H1 (cell line): ENCODE measurements at regions not wholly inside any gene's neighbourhood (a gene's known extent, or its start where the extent isn't known, plus 50 kb on each side); places are given as distances from the start of the nearest gene placed in this dataset.

ENCODE experiments used
- CTCF ChIA-PET: fragments of 300-600 bp; sonication (Branson Sonifier 250); formaldehyde crosslinking; loops from one replicate; lab custom pipeline; 2021; ENCODE audit not compliant: partially characterized antibody; lab: Charles Lee
- POLR2A ChIA-PET: fragments of 300-600 bp; sonication (Branson Sonifier 250); formaldehyde crosslinking; loops from one replicate; lab custom pipeline; 2021; ENCODE audit warnings: inconsistent platforms; ENCODE audit not compliant: partially characterized antibody; lab: Charles Lee
- DNase-seq, 2 experiments: peaks; one replicate each; pipeline versions ENCODE4 v3.0.0 to v3.0.0-alpha.2; 2010 to 2022; ENCODE audit warnings: low spot score in 2 of 2, low read depth in 1 of 2, mixed read lengths in 1 of 2
- FAIRE-seq: peaks from 2 replicates; lab custom pipeline; 2011; peaks lifted over from hg19 to GRCh38; lab: Jason Lieb, UNC
- H2AFZ ChIP-seq: 2 replicates; pipeline ENCODE4 v1.8.1; 2012; ENCODE audit warnings: low read length, inconsistent platforms
- H2AK5ac ChIP-seq: 2 replicates; pipeline ENCODE4 v1.6.1; 2013; ENCODE audit warnings: low read depth, low read length
- H2BK120ac ChIP-seq: replicated peaks from 2 replicates; pipeline ENCODE3; 2013; ENCODE audit warnings: low read depth, low read length, inconsistent platforms
- H2BK12ac ChIP-seq: 2 replicates; pipeline ENCODE4 v1.6.1; 2013; ENCODE audit warnings: low read depth, low read length
- H2BK15ac ChIP-seq: 2 replicates; pipeline ENCODE4 v1.6.1; 2013; ENCODE audit warnings: low read length
- H2BK20ac ChIP-seq: 2 replicates; pipeline ENCODE4 v1.6.1; 2013; ENCODE audit warnings: low read length
- H2BK5ac ChIP-seq: 2 replicates; pipeline ENCODE4 v1.6.1; 2013; ENCODE audit warnings: low read depth, low read length
- H3K14ac ChIP-seq: 2 replicates; pipeline ENCODE4 v1.6.1; 2013; ENCODE audit warnings: inconsistent platforms; ENCODE audit not compliant: insufficient read length
- H3K18ac ChIP-seq: 2 replicates; pipeline ENCODE4 v1.6.1; 2013; ENCODE audit warnings: low read length; ENCODE audit errors: extremely low read depth
- H3K23ac ChIP-seq: 2 replicates; pipeline ENCODE4 v1.6.1; 2013; ENCODE audit warnings: inconsistent platforms; ENCODE audit not compliant: insufficient read length
- H3K23me2 ChIP-seq: 2 replicates; pipeline ENCODE4 v1.6.1; 2013; ENCODE audit warnings: low read depth, low read length
- H3K27ac ChIP-seq: 2 replicates; pipeline ENCODE4 v1.6.1; 2011; ENCODE audit warnings: low read depth, low read length, inconsistent platforms
- H3K27me3 ChIP-seq, 4 experiments: replicated peaks in 1 of 4; 1 replicate in 1 of 4; 2 replicates in 3 of 4; pipeline versions ENCODE4 v1.6.1 to v1.8.1; 2011 to 2013; ENCODE audit warnings: low read length in 3 of 4, mild to moderate bottlenecking in 3 of 4, inconsistent platforms in 2 of 4, mixed read lengths in 2 of 4, moderate library complexity in 1 of 4; ENCODE audit not compliant: control insufficient read depth in 3 of 4, insufficient read depth in 3 of 4; ENCODE audit errors: extremely low read depth in 1 of 4
- H3K36me3 ChIP-seq, 4 experiments: 2 replicates each; pipeline versions ENCODE4 v1.6.1 to v1.8.1; 2011 to 2013; ENCODE audit warnings: mild to moderate bottlenecking in 4 of 4, low read length in 3 of 4, moderate library complexity in 2 of 4, control low read depth in 1 of 4, inconsistent platforms in 1 of 4; ENCODE audit not compliant: insufficient read depth in 4 of 4, control insufficient read depth in 2 of 4
- H3K4ac ChIP-seq: replicated peaks from 2 replicates; pipeline ENCODE3; 2013; ENCODE audit warnings: low read length, low read depth, mixed read lengths, inconsistent platforms; ENCODE audit not compliant: insufficient read length
- H3K4me1 ChIP-seq, 4 experiments: replicated peaks in 1 of 4; 1 replicate in 1 of 4; 2 replicates in 3 of 4; pipeline versions ENCODE4 v1.6.1 to v1.8.1; 2011 to 2013; ENCODE audit warnings: low read length in 3 of 4, inconsistent platforms in 2 of 4, mixed read lengths in 1 of 4; ENCODE audit not compliant: insufficient read depth in 4 of 4, control insufficient read depth in 3 of 4
- H3K4me2 ChIP-seq, 2 experiments: 2 replicates each; pipeline versions ENCODE4 v1.6.1 to v1.8.1; 2011 to 2013; ENCODE audit warnings: low read depth in 2 of 2, low read length in 2 of 2, control low read depth in 1 of 2, inconsistent platforms in 1 of 2, mild to moderate bottlenecking in 1 of 2; ENCODE audit not compliant: insufficient read depth in 1 of 2
- H3K4me3 ChIP-seq, 4 experiments: fragments of 200-600, 300-600 bp in 1 of 4; sonication (generic), shearing (Covaris generic), sonication (Bioruptor Twin) in 1 of 4; 2 replicates each; pipeline versions ENCODE4 v1.5.1 to v1.8.1; 2011 to 2016; ENCODE audit warnings: low read length in 4 of 4, low read depth in 3 of 4, control low read depth in 2 of 4, inconsistent platforms in 2 of 4, mild to moderate bottlenecking in 2 of 4, mixed read lengths in 1 of 4, moderate library complexity in 1 of 4; ENCODE audit not compliant: insufficient read depth in 2 of 4; ENCODE audit errors: extremely low read depth in 1 of 4
- H3K56ac ChIP-seq: replicated peaks from 2 replicates; pipeline ENCODE3; 2013; ENCODE audit warnings: low read depth, mild to moderate bottlenecking, mixed read lengths, low read length, inconsistent platforms; ENCODE audit not compliant: insufficient read length
- H3K79me1 ChIP-seq: 2 replicates; pipeline ENCODE4 v1.6.1; 2013; ENCODE audit warnings: low read depth, low read length, control low read depth
- H3K79me2 ChIP-seq, 2 experiments: 2 replicates each; pipeline versions ENCODE4 v1.6.1 to v1.8.1; 2012 to 2013; ENCODE audit warnings: low read length in 2 of 2, mild to moderate bottlenecking in 2 of 2, inconsistent platforms in 1 of 2; ENCODE audit not compliant: insufficient read depth in 2 of 2, control insufficient read depth in 1 of 2
- H3K9ac ChIP-seq, 4 experiments: replicated peaks in 1 of 4; 1 replicate in 1 of 4; 2 replicates in 3 of 4; pipeline versions ENCODE4 v1.6.1 to v1.8.1; 2011 to 2013; ENCODE audit warnings: low read depth in 3 of 4, low read length in 3 of 4, control low read depth in 2 of 4, mild to moderate bottlenecking in 2 of 4, moderate library complexity in 2 of 4, inconsistent platforms in 1 of 4; ENCODE audit errors: extremely low read depth in 1 of 4
- H3K9me3 ChIP-seq, 2 experiments: 2 replicates each; pipeline versions ENCODE4 v1.6.1 to v1.8.1; 2012 to 2013; ENCODE audit warnings: mild to moderate bottlenecking in 2 of 2, moderate library complexity in 2 of 2, control low read depth in 1 of 2, inconsistent platforms in 1 of 2, low read depth in 1 of 2, low read length in 1 of 2, mixed read lengths in 1 of 2; ENCODE audit not compliant: insufficient read depth in 2 of 2
- H4K20me1 ChIP-seq, 2 experiments: replicated peaks in 1 of 2; 2 replicates each; pipeline versions ENCODE3 to v1.8.1; 2011 to 2013; ENCODE audit warnings: inconsistent platforms in 2 of 2, low read length in 2 of 2, mild to moderate bottlenecking in 1 of 2; ENCODE audit not compliant: insufficient read depth in 2 of 2, control insufficient read depth in 1 of 2
- H4K5ac ChIP-seq: 2 replicates; pipeline ENCODE4 v1.6.1; 2013; ENCODE audit warnings: low read length, low read depth, mixed read lengths, inconsistent platforms; ENCODE audit not compliant: insufficient read length
- H4K8ac ChIP-seq: 2 replicates; pipeline ENCODE4 v1.8.0; 2013; ENCODE audit warnings: mild to moderate bottlenecking, moderate library complexity, low read length, inconsistent platforms; ENCODE audit not compliant: insufficient read depth; ENCODE audit errors: extremely low read depth
- H4K91ac ChIP-seq: replicated peaks from 2 replicates; pipeline ENCODE3; 2013; ENCODE audit warnings: low read length, mixed read lengths, inconsistent platforms; ENCODE audit not compliant: insufficient read length
- CBX5 ChIP-seq: fragments of 300-800, 300-1000 bp; sonication (generic); IDR thresholded peaks from 2 replicates; pipeline ENCODE4 v1.7.1; 2016; ENCODE audit warnings: antibody characterized with exemption, low read length, low read depth
- CREB1 ChIP-seq: IDR thresholded peaks from 2 replicates; pipeline ENCODE4 v1.6.1; 2012; ENCODE audit warnings: inconsistent platforms
- CTBP2 ChIP-seq: IDR thresholded peaks from 2 replicates; pipeline ENCODE4 v1.7.0; 2011; ENCODE audit warnings: borderline replicate concordance, mild to moderate bottlenecking, moderate library complexity, mixed read lengths, low read length; ENCODE audit not compliant: insufficient read depth, insufficient read length
- CTCF ChIP-seq, 3 experiments: IDR thresholded peaks; 1 replicate in 2 of 3; 2 replicates in 1 of 3; pipeline versions ENCODE4 v1.5.1 to v1.6.1; 2011; ENCODE audit warnings: low read length in 3 of 3, mild to moderate bottlenecking in 3 of 3, inconsistent platforms in 2 of 3, low read depth in 1 of 3, moderate library complexity in 1 of 3; ENCODE audit not compliant: insufficient read depth in 1 of 3; ENCODE audit errors: control extremely low read depth in 1 of 3
- FOSL1 ChIP-seq: IDR thresholded peaks from 2 replicates; pipeline ENCODE4 v1.6.1; 2011; ENCODE audit warnings: mild to moderate bottlenecking, low read depth, low read length, moderate library complexity; ENCODE audit not compliant: insufficient read depth
- KDM4A ChIP-seq: IDR thresholded peaks from one replicate; pipeline ENCODE4 v1.7.1; 2012; ENCODE audit warnings: low read depth, mild to moderate bottlenecking, moderate library complexity, low read length, inconsistent platforms; ENCODE audit not compliant: severe bottlenecking
- NRF1 ChIP-seq: IDR thresholded peaks from 2 replicates; pipeline ENCODE4 v1.6.1; 2011; ENCODE audit warnings: mild to moderate bottlenecking, low read depth, low read length, improper control_type of control experiment
- PHF8 ChIP-seq: fragments of 200-600 bp; sonication (generic); conservative IDR thresholded peaks from 2 replicates; pipeline ENCODE4 v1.7.1; 2012; ENCODE audit warnings: low read depth, mild to moderate bottlenecking, inconsistent platforms, low read length, moderate library complexity
- RFX5 ChIP-seq: IDR thresholded peaks from 2 replicates; pipeline ENCODE4 v1.6.1; 2011; ENCODE audit warnings: low read depth, low read length, improper control_type of control experiment, borderline replicate concordance
- TBP ChIP-seq: IDR thresholded peaks from 2 replicates; pipeline ENCODE4 v1.6.1; 2011; ENCODE audit warnings: low read depth, low read length, improper control_type of control experiment
- WGBS, 2 experiments: shearing (Covaris generic) in 1 of 2; methylation state at CpG; one replicate each; pipeline versions ENCODE4 v1.1.6 to v1.1.7; 2013 to 2015; ENCODE audit warnings: low lambda C conversion rate in 2 of 2, mixed read lengths in 2 of 2, inconsistent platforms in 1 of 2, low coverage in 1 of 2, missing lambda C conversion rate in 1 of 2; ENCODE audit not compliant: insufficient replicate concordance in 2 of 2, insufficient coverage in 1 of 2, insufficient read length in 1 of 2; ENCODE audit errors: extremely low coverage in 1 of 2, missing lambda C conversion rate in 1 of 2; 5-methylcytosine and 5-hydroxymethylcytosine counted together

GRCh38 chr12:88339254-88339949 is 197.3 kb downstream of the TMTC3 start:
- Histone ChIP-seq H3K4me3 (no peak overlapping the region), H4K5ac (no peak overlapping the region), H4K91ac (no peak overlapping the region), H3K79me2 (no peaks in the 10 kb centered on the region), H3K4me1 (no peaks in the 10 kb centered on the region), H3K9ac (no peak overlapping the region), H3K18ac (no peak overlapping the region), H2AFZ (no peak overlapping the region), H3K9me3 (no peaks in the 10 kb centered on the region), H2BK20ac (no peak overlapping the region), H3K79me1 (no peaks in the 10 kb centered on the region), H2BK15ac (no peak overlapping the region), H2AK5ac (no peak overlapping the region), H2BK120ac (no peak overlapping the region), H4K20me1 (no peaks in the 10 kb centered on the region), H3K56ac (no peak overlapping the region), H3K14ac (no peak overlapping the region), H2BK12ac (no peak overlapping the region), H3K27ac (no peak overlapping the region), H3K4ac (no peak overlapping the region), H3K36me3 (no peaks in the 10 kb centered on the region), H3K23me2 (no peaks in the 10 kb centered on the region), H4K8ac (no peak overlapping the region), H3K23ac (no peak overlapping the region), H3K4me2 (no peak overlapping the region), H2BK5ac (no peak overlapping the region), H3K27me3 (no peaks in the 10 kb centered on the region)
- DNase-seq: no peak
- FAIRE-seq: no peak
- ChIA-PET POLR2A (no interaction called here), CTCF (no interaction called here)
- WGBS, 2 experiments: 91% methylated on average over 1 of the region's 1 CpG; no CpG with 5 or more reads in 1 of the 2 experiments
- no peak for TF ChIP-seq NRF1
- TF ChIP-seq KDM4A: no peak
- no peak for TF ChIP-seq PHF8
- no peak for TF ChIP-seq FOSL1
- no peak for TF ChIP-seq CTBP2
- no peak for TF ChIP-seq CBX5
- TF ChIP-seq RFX5: no peak
- no peak for TF ChIP-seq TBP
- no peak for TF ChIP-seq CTCF (IDR thresholded peaks at IDR 0.05; ENCODE audit: control extremely low read depth in 1 of 3, insufficient read depth in 1 of 3, low read depth in 1 of 3, low read length in 3 of 3)
- no peak for TF ChIP-seq CREB1
